ENCODE measurements at regions not wholly inside any gene's neighbourhood (a gene's known extent, or its start where the extent isn't known, plus 50 kb on each side); places are given as distances from the start of the nearest gene placed in this dataset.

DNA sequence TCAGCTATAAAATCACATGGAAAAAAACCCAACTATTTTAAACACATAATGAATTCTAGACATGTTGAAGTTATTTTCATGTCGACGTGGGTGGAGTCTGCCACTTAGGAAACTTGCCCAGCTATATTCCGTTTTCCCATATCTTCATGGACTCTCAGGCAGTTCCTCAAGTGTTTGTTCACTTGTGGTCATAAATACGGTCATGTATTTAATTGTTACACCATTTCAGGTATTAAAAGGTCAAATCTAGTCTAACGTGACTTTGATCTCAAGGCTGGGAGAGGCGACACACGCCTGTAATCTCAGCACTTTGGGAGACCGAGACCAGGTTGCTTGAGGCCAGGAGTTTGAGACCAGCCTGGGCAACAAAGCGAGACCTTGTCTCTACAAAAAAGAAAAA, 346.9 kb downstream of the PBX1 start:
- no peak for DNase-seq (ENCODE audit: low read depth)
- Histone ChIP-seq H3K27me3 (replicated peaks; ENCODE audit: control insufficient read depth, insufficient read depth, low read length) (peaks cover 5% of the 10 kb centered on the region), H3K4me3 (ENCODE audit: low read length) (no peak overlapping the region), H3K9me3 (ENCODE audit: control insufficient read depth, low read length) (no peaks in the 10 kb centered on the region), H3K9ac (ENCODE audit: low read length) (no peak overlapping the region), H3K4me1 (ENCODE audit: control insufficient read depth, insufficient read depth, low read length) (no peaks in the 10 kb centered on the region), H3K36me3 (ENCODE audit: control insufficient read depth, insufficient read depth, low read length, severe bottlenecking) (no peaks in the 10 kb centered on the region)

DNA sequence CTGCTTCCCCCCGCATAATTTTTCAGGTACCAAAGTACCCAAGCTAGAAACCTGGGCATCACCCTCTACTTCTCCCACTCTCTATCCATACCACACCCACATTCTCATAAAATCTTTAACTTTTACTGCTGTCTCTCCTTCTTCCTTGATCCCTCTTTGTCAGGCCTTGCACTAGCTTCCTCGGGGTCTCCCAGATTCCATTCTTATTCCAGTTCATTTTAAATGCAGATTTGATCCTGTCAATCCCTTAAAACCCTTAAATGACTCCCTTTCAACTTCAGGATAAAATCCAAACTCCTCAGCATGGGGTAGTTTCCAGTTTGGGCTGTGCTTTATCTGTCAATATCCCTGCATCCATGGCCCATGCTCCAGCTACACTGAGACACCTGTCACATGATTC, 343.5 kb downstream of the PBX1 start:
- Histone ChIP-seq H3K27me3 (replicated peaks; ENCODE audit: control insufficient read depth, insufficient read depth, low read length) (peaks cover 5% of the 10 kb centered on the region), H3K9me3 (ENCODE audit: control insufficient read depth, low read length) (peaks cover 7% of the 10 kb centered on the region), H3K36me3 (ENCODE audit: control insufficient read depth, insufficient read depth, low read length, severe bottlenecking) (no peaks in the 10 kb centered on the region), H3K4me3 (ENCODE audit: low read length) (no peak overlapping the region), H3K9ac (ENCODE audit: low read length) (no peak overlapping the region), H3K4me1 (ENCODE audit: control insufficient read depth, insufficient read depth, low read length) (no peaks in the 10 kb centered on the region)
- DNase-seq (ENCODE audit: low read depth) = no peak

Data from adipocyte (in vitro differentiated cells).